Esophagus muscularis mucosa (tissue), 4 donors: ENCODE measurements at regions not wholly inside any gene's neighbourhood (a gene's known extent, or its start where the extent isn't known, plus 50 kb on each side); places are given as distances from the start of the nearest gene placed in this dataset.

Experiments used
- CTCF ChIP-seq, 3 experiments: fragments of 200-600 bp in 2 of 3; fragments of 450-650 bp in 1 of 3; sonication (generic) in 2 of 3; IDR thresholded peaks; one replicate each; pipeline ENCODE4 v1.5.1; 2017 to 2019; ENCODE audit warnings: antibody characterized with exemption in 3 of 3, mild to moderate bottlenecking in 2 of 3, moderate library complexity in 1 of 3
- EP300 ChIP-seq: sonication (generic); formaldehyde crosslinking; IDR thresholded peaks from one replicate; pipeline ENCODE4 v1.6.1; 2017; ENCODE audit warnings: antibody characterized with exemption
- POLR2A ChIP-seq: fragments of 450-650 bp; IDR thresholded peaks from one replicate; pipeline ENCODE4 v1.6.1; 2017; ENCODE audit warnings: antibody characterized with exemption, moderate library complexity, mild to moderate bottlenecking, low read depth
- POLR2AphosphoS5 ChIP-seq, 2 donors: sonication (generic); formaldehyde crosslinking; IDR thresholded peaks; one replicate each; pipeline ENCODE4 v1.6.1; 2017; ENCODE audit warnings: antibody characterized with exemption in 2 of 2

GRCh38 chr5:171646102-171647042 is 139.2 kb upstream of the SMIM23 start:
- TF ChIP-seq CTCF (IDR thresholded peaks at IDR 0.05) (no peak), POLR2A (no peak), POLR2AphosphoS5 (IDR thresholded peaks at IDR 0.05) (no peak), EP300 (no peak)
